ENCODE measurements at regions not wholly inside any gene's neighbourhood (a gene's known extent, or its start where the extent isn't known, plus 50 kb on each side); places are given as distances from the start of the nearest gene placed in this dataset.

- no peak for DNase-seq (ENCODE audit: low read depth)
These were observed 113.8 kb upstream of the ANKRD55 start for GRCh38 chr5:56346741-56347535.

- DNase-seq (ENCODE audit: low read depth), result no peak
These were observed 113.0 kb upstream of the ANKRD55 start for GRCh38 chr5:56346044-56346710.

GRCh38 chr5:56345352-56345751, 112.2 kb upstream of the ANKRD55 start:
- no peak for DNase-seq (ENCODE audit: low read depth)

GRCh38 chr5:56344594-56344993, 111.5 kb upstream of the ANKRD55 start:
- no peak for DNase-seq (ENCODE audit: low read depth)

- DNase-seq (ENCODE audit: low read depth), result no peak
These were observed 110.9 kb upstream of the ANKRD55 start for GRCh38 chr5:56343988-56344387.

GRCh38 chr5:56342616-56343015, 109.5 kb upstream of the ANKRD55 start:
- DNase-seq (ENCODE audit: low read depth), result no peak

GRCh38 chr5:56340196-56340980, 107.3 kb upstream of the ANKRD55 start:
- DNase-seq (ENCODE audit: low read depth), result no peak

- no peak for DNase-seq (ENCODE audit: low read depth)
These were observed 106.6 kb upstream of the ANKRD55 start for GRCh38 chr5:56339732-56340131.

- DNase-seq (ENCODE audit: low read depth), result no peak
These were observed 104.7 kb upstream of the ANKRD55 start for GRCh38 chr5:56337715-56338319.

GRCh38 chr5:56335212-56335611, 102.1 kb upstream of the ANKRD55 start:
- DNase-seq (ENCODE audit: low read depth), result no peak

- DNase-seq (ENCODE audit: low read depth), result no peak
These were observed 97.7 kb upstream of the ANKRD55 start for GRCh38 chr5:56330806-56331205.

- no peak for DNase-seq (ENCODE audit: low read depth)
These were observed 97.0 kb upstream of the ANKRD55 start for GRCh38 chr5:56330167-56330566.

GRCh38 chr5:56329652-56330051, 96.5 kb upstream of the ANKRD55 start:
- DNase-seq (ENCODE audit: low read depth), result no peak

GRCh38 chr5:56328753-56329560, 95.8 kb upstream of the ANKRD55 start:
- DNase-seq (ENCODE audit: low read depth), result no peak

GRCh38 chr5:56327809-56328208, 94.7 kb upstream of the ANKRD55 start:
- no peak for DNase-seq (ENCODE audit: low read depth)

GRCh38 chr5:56326770-56327169, 93.6 kb upstream of the ANKRD55 start:
- no peak for DNase-seq (ENCODE audit: low read depth)

- DNase-seq (ENCODE audit: low read depth), result no peak
These were observed 93.0 kb upstream of the ANKRD55 start for GRCh38 chr5:56326116-56326515.

- DNase-seq (ENCODE audit: low read depth), result no peak
These were observed 91.9 kb upstream of the ANKRD55 start for GRCh38 chr5:56325039-56325438.

GRCh38 chr5:56323505-56323904, 90.4 kb upstream of the ANKRD55 start:
- DNase-seq (ENCODE audit: low read depth), result no peak

- DNase-seq (ENCODE audit: low read depth), result no peak
These were observed 89.5 kb upstream of the ANKRD55 start for GRCh38 chr5:56322592-56322991.

- DNase-seq (ENCODE audit: low read depth), result no peak
These were observed 88.2 kb upstream of the ANKRD55 start for GRCh38 chr5:56321236-56321881.
